GM18517 (cell line): ENCODE measurements at regions not wholly inside any gene's neighbourhood (a gene's known extent, or its start where the extent isn't known, plus 50 kb on each side); places are given as distances from the start of the nearest gene placed in this dataset.

Experiments
- ATAC-seq: cut with Tn5 transposase; IDR thresholded peaks from one replicate; pipeline ENCODE4 v1.9.1; 2021; ENCODE audit warnings: mild to moderate bottlenecking, moderate library complexity; ENCODE audit not compliant: unreplicated experiment

GRCh38 chr2:66930339-66931220, 466.6 kb upstream of the ETAA1 start:
- ATAC-seq = no peak

- no peak for ATAC-seq
Observed at GRCh38 chr2:66938471-66938967, 458.6 kb upstream of the ETAA1 start.

- ATAC-seq = no peak
Observed at GRCh38 chr2:66940080-66940479, 457.1 kb upstream of the ETAA1 start.

- no peak for ATAC-seq
Observed at GRCh38 chr2:66948234-66948633, 448.9 kb upstream of the ETAA1 start.

DNA sequence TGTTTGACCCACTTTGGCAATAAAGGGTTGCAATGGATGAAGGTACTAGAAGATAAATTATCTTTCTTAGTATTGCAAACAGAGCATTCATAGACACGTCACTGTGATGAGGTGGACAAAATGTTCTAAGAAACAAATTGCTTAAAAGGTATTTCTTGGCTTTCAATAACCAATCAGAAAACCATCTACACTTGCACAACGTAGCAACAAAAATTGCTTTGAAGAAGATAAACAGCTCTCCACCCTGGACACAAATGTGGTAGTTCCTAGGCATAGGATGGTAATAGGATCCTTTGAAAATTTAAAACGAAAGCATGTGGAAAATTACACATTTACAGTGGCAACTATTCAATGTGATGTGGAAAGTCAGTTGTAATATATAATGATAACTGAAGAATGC, 439.9 kb upstream of the ETAA1 start:
- ATAC-seq = no peak

DNA sequence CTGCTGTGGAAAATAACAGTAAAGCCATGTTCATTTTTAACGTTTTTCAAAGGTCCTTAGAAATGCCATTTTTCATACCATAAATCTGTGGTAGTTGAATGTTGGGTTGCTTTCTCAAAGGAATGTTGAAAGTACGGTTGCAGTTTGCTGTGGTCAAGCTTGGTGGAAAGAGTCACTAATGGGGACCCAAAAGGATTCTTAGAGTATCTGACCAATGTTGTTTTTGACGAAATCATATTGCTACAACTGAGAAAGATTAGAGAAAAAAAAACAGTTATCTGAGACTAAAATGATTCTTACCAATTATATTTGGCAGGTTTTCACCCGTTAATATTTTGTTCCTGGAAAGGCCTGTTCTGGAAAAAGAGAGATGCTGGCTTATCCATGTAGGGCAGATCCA, 439.5 kb upstream of the ETAA1 start:
- ATAC-seq = no peak

GRCh38 chr2:66960161-66960560, 437.0 kb upstream of the ETAA1 start:
- no peak for ATAC-seq

- no peak for ATAC-seq
Observed at GRCh38 chr2:66962716-66963115, 434.4 kb upstream of the ETAA1 start.

DNA sequence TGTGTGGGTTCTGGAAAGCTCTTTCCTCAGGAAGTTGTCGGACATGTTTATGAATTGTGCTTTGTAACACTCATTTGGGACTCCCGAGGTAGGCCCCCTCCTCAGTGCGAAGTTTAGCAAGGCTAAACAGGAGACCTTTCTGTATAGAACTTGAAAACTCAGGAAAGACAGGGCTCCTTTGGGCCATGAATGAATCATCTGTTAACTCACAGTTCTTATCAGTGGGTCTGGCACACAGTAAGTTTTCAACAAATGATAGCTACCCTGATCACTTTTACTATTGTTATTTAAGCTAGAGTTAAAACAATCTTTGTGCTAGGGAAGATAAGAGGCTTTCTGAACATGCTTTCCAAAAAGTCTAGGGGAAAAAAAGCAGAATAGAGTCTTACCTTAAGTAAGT, 430.5 kb upstream of the ETAA1 start:
- ATAC-seq = no peak

DNA sequence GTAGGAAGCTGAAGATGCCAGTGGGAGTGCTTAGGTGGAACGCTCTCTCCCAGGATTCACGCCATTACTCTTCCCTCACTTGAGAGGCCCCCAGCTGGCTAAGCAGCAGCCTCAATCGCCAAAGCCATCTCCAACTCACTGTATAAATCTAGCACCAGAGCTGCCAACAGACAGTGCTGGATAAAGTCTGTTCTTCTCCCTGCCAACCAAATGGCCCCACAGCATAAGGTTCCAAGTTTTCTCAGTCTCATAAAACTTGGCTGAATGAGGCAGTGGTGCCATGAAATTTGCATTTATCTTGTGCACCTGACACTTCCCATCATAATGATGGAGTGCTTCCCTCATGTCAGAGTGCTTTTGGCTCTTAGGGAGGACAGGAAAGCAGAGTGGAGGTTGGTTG, 428.2 kb upstream of the ETAA1 start:
- no peak for ATAC-seq

DNA sequence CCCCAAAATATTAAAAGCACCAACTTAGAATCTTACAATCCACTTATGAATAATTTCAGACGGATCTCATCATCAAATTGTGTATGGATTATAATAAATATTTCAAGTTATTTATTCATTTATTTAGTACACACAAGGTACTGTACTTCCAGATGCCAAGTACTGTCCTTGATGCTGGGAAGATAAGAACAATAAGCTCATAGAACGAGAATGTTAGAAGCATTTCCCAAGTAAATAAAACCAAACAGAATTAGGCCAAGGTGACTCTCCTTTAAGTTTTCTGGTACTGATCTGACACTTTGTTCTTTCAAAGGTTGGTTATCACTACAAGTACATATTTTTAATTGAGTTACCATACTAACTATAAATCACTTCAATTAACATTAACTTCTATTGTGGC, 416.1 kb upstream of the ETAA1 start:
- no peak for ATAC-seq

DNA sequence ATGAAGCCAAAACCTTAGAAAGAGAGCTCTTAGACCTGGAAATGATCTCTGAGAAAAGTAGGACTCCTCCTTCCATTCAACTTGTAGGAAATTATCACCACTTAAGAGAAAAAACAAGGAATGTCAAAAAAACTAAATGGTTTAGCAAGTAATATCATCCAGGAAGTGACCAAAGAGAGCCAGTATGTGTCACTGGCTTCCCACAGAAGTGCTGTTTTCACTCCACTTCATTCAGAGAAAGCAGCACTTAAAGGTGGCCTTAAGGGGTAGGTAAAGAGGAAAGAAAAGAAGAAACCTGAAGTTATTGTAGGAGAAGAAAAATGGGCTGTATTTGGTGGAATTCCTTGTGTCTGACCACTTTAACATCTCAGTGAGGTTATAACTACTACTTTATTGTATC, 414.4 kb upstream of the ETAA1 start:
- ATAC-seq = no peak

DNA sequence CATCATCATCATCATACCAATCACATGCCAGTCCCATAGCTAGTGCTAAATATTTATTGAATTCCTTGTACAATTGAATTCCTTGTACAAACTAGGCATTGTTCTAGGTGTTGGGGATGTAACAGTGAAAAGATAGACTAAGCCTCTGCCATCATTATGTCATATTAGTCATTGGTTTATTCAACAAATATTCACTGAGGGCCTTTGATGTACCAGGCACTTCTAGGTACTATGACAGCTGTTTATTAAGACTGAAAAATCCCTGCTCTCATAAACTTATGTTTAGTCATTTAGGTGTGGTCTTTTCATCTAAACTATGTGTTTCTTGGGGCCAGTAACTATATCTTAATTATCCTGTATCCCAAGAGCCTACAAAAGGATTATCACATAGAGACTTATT, 412.3 kb upstream of the ETAA1 start:
- ATAC-seq = no peak

- ATAC-seq = no peak
Observed at GRCh38 chr2:66985906-66986305, 411.2 kb upstream of the ETAA1 start.

DNA sequence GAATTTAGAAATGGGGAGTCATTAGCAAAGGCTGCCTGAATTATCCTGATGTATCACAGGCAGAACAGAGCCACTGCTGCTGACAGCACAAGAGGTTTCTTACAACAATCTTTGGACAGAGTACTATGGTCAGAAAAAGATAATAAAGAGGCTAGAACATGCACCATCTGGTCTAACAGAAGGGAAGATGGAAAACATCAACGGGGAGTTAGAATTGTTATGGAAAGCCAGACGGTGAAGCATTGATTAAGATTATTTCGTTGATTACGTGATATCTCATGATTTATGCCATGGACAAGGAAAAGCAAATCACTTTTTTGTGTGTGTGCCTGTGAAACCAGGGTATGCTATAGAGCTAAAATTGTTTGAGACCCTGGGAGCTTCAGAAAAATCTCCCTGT, 409.4 kb upstream of the ETAA1 start:
- no peak for ATAC-seq

DNA sequence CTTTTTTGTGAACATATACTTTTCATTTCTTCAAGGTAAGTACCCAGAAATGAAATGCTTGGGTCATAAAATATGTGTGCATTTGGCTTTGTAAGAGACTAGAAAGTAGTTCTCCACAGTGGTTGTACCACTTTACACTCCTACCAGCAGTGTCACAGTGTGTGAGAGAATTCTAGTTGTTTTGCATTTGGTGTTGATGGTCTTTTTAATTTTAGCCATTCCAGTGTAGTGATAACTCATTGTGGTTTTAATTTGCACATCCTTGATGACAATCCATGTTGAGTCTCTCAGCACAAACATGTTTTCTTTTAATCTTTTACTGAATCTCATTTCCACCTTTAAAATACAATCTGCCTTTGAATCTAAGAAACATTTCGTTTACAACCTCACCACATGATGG, 402.5 kb upstream of the ETAA1 start:
- ATAC-seq = no peak

GRCh38 chr2:66995636-66996035, 401.5 kb upstream of the ETAA1 start:
- ATAC-seq = no peak

DNA sequence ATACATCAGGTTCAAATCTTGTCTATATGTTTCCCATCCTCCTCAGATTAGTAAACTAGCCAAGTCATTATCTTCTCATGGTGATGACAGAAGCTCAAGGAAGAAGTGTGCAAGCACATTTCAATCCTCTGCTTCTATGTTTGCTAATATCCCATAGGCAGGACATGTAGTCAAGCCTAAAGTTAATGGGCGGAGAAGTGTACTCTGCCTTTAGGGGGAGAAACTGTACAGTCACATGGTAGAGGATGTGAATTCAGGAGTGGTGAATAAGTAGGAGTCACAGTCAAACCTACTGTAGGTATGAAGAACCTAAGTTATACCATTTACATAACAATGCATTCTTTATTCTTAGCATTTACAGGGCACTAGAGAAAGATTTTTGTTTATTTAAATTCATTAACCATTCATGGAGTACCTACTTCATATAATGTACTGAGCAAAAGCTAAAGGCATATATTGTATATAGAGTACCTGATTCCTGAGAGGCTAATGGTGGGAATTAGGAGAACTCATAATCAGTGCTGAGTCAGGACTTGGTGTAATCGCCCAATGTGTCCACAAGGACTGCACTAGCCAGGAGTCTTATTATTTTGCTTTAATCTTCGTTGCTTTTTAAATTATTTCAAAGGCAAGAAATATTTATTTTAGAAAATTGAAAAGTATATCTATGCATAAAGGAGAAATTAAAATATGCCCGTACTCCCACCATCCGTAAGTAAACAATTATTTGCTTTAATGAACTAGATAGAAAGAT, 394.3 kb upstream of the ETAA1 start:
- ATAC-seq = no peak

- no peak for ATAC-seq
Observed at GRCh38 chr2:67006373-67006960, 390.7 kb upstream of the ETAA1 start.

DNA sequence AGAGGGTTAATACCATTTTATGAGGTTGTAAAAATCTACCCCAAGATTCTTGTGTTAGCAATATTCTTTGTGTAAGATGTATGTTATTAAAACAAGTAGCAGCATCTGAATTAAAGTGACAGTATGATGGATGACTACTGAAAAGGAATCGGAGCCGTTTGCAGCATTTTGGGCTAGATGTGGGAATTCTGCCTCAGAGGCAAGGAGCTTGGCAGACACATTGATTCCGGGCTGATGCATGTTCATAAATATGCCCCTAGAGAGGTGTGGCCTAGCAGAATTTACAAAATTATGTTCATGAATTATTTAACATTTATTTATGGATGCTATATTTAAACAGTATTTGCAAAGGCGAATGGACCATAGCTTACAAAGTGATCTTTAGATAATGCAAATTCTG, 389.0 kb upstream of the ETAA1 start:
- ATAC-seq = no peak

- no peak for ATAC-seq
Observed at GRCh38 chr2:67012165-67012564, 385.0 kb upstream of the ETAA1 start.

DNA sequence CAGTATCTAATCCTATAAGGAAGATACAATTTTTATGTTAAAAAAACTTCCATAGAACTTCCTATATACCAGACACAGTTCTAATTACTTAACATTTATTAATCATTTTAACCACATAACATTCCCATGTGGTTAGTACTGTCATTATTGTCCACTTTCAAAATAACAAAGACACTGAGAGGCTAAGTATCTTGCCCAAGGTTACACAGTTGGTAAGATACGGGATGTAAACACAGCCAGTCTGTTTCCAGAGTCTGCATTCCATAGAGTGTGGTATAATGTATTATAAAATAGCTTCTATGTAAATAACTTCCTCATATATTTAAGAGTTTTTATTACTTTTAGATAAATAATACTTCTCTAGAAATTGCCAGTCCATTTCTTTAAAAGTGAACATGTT, 383.3 kb upstream of the ETAA1 start:
- ATAC-seq = no peak
